SK-N-MC (cell line): ENCODE measurements at regions not wholly inside any gene's neighbourhood (a gene's known extent, or its start where the extent isn't known, plus 50 kb on each side); places are given as distances from the start of the nearest gene placed in this dataset.

Source experiments
- EZH2 ChIP-seq: fragments of 200-600 bp; sonication (generic); IDR thresholded peaks from one replicate; pipeline ENCODE4 v1.6.1; 2017; ENCODE audit warnings: antibody characterized with exemption
- FOXP2 ChIP-seq: optimal IDR thresholded peaks from 2 replicates; pipeline ENCODE3; 2011; ENCODE audit warnings: mild to moderate bottlenecking, moderate library complexity; ENCODE audit not compliant: insufficient read depth; ENCODE audit errors: extremely low read length, control extremely low read depth
- POLR2AphosphoS5 ChIP-seq: IDR thresholded peaks from 2 replicates; pipeline ENCODE4 v1.6.1; 2012; ENCODE audit warnings: mild to moderate bottlenecking, low read depth, low read length, borderline replicate concordance

DNA sequence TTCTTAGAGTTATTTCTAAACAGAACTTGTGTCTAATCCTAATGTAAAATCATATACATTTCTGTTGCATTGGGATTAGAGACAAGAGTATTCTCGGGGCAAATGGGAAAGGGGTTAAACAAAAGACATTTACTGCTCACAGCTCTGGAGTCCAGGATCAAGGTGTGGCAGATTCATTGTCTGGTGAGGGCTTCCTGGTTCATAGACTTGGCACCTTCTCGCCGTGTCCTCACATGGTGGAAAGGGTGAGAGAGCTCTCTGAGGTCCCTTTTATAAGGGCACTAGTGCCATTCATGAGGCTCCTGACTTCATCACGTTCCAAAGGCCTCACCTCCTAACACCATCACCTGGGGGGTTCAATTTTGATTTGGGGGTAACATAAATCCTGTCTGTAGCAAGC lies 90.3 kb upstream of the PRKX start:
- TF ChIP-seq POLR2AphosphoS5 (no peak), EZH2 (no peak), FOXP2 (no peak)
